Muscle layer of duodenum (tissue), 2 donors: ENCODE measurements at regions not wholly inside any gene's neighbourhood (a gene's known extent, or its start where the extent isn't known, plus 50 kb on each side); places are given as distances from the start of the nearest gene placed in this dataset.

Source experiments
- H3K27ac ChIP-seq: one replicate; pipeline ENCODE4 v1.7.0; 2013; ENCODE audit warnings: mild to moderate bottlenecking, low read length
- H3K27me3 ChIP-seq: one replicate; pipeline ENCODE4 v1.7.0; 2013; ENCODE audit warnings: low read depth, mild to moderate bottlenecking, control low read depth, low read length
- H3K36me3 ChIP-seq, 2 donors: one replicate each; pipeline ENCODE4 v1.7.0; 2013; ENCODE audit warnings: low read length in 2 of 2, control low read depth in 1 of 2, mild to moderate bottlenecking in 1 of 2; ENCODE audit not compliant: insufficient read depth in 2 of 2, control insufficient read depth in 1 of 2
- H3K4me1 ChIP-seq, 2 donors: one replicate each; pipeline ENCODE4 v1.7.0; 2013; ENCODE audit warnings: low read length in 2 of 2, mild to moderate bottlenecking in 2 of 2, control low read depth in 1 of 2, moderate library complexity in 1 of 2; ENCODE audit not compliant: insufficient read depth in 2 of 2, control insufficient read depth in 1 of 2
- H3K4me3 ChIP-seq, 2 donors: one replicate each; pipeline ENCODE4 v1.7.0; 2013; ENCODE audit warnings: low read length in 2 of 2, low read depth in 1 of 2, mild to moderate bottlenecking in 1 of 2
- H3K9me3 ChIP-seq, 2 donors: one replicate each; pipeline ENCODE4 v1.7.0; 2013; ENCODE audit warnings: low read length in 2 of 2, control low read depth in 1 of 2, mild to moderate bottlenecking in 1 of 2; ENCODE audit not compliant: control insufficient read depth in 1 of 2
- donor health status: healthy.

GRCh38 chr10:31604646-31605170, 285.7 kb downstream of the ZEB1 start:
- Histone ChIP-seq H3K27ac (no peak overlapping the region), H3K36me3 (no peaks in the 10 kb centered on the region), H3K27me3 (no peaks in the 10 kb centered on the region), H3K9me3 (no peaks in the 10 kb centered on the region), H3K4me3 (no peak overlapping the region), H3K4me1 (peaks cover 0 to 24% of the 10 kb centered on the region in 2 donors)

GRCh38 chr10:31604096-31604495, 285.1 kb downstream of the ZEB1 start:
- Histone ChIP-seq H3K4me3 (peak overlapping the region; percentile 61 to 71), H3K27ac (peak overlapping the region; percentile 42)

GRCh38 chr10:31603235-31604087, 284.4 kb downstream of the ZEB1 start:
- Histone ChIP-seq H3K36me3 (no peaks in the 10 kb centered on the region), H3K9me3 (no peaks in the 10 kb centered on the region), H3K27ac (peak overlapping the region; percentile 86), H3K27me3 (no peaks in the 10 kb centered on the region), H3K4me1 (peaks cover 0 to 24% of the 10 kb centered on the region in 2 donors), H3K4me3 (peak overlapping the region; percentile 61 to 71)

More at GRCh38 chr10:31604096-31604495, 285.1 kb downstream of the ZEB1 start:
- no peaks in the 10 kb centered on the region for H3K9me3 ChIP-seq
- no peaks in the 10 kb centered on the region for H3K36me3 ChIP-seq
- H3K27me3 ChIP-seq: no peaks in the 10 kb centered on the region
- H3K4me1 ChIP-seq: peaks cover 0 to 24% of the 10 kb centered on the region in 2 donors

- peaks cover 0 to 24% of the 10 kb centered on the region in 2 donors for H3K4me1 ChIP-seq
These were observed 283.7 kb downstream of the ZEB1 start for GRCh38 chr10:31602541-31603234.

GRCh38 chr10:31601136-31601535, 282.1 kb downstream of the ZEB1 start:
- no peaks in the 10 kb centered on the region for H3K9me3 ChIP-seq
- H3K4me1 ChIP-seq: peaks cover 0 to 14% of the 10 kb centered on the region in 2 donors
- H3K27me3 ChIP-seq: no peaks in the 10 kb centered on the region
- no peak overlapping the region for H3K27ac ChIP-seq
- no peaks in the 10 kb centered on the region for H3K36me3 ChIP-seq
- H3K4me3 ChIP-seq: no peak overlapping the region

More at GRCh38 chr10:31602541-31603234, 283.7 kb downstream of the ZEB1 start:
- H3K27me3 ChIP-seq: no peaks in the 10 kb centered on the region
- peak overlapping the region; percentile 61 to 71 for H3K4me3 ChIP-seq
- H3K36me3 ChIP-seq: no peaks in the 10 kb centered on the region
- no peaks in the 10 kb centered on the region for H3K9me3 ChIP-seq
- peak overlapping the region; percentile 86 for H3K27ac ChIP-seq

DNA sequence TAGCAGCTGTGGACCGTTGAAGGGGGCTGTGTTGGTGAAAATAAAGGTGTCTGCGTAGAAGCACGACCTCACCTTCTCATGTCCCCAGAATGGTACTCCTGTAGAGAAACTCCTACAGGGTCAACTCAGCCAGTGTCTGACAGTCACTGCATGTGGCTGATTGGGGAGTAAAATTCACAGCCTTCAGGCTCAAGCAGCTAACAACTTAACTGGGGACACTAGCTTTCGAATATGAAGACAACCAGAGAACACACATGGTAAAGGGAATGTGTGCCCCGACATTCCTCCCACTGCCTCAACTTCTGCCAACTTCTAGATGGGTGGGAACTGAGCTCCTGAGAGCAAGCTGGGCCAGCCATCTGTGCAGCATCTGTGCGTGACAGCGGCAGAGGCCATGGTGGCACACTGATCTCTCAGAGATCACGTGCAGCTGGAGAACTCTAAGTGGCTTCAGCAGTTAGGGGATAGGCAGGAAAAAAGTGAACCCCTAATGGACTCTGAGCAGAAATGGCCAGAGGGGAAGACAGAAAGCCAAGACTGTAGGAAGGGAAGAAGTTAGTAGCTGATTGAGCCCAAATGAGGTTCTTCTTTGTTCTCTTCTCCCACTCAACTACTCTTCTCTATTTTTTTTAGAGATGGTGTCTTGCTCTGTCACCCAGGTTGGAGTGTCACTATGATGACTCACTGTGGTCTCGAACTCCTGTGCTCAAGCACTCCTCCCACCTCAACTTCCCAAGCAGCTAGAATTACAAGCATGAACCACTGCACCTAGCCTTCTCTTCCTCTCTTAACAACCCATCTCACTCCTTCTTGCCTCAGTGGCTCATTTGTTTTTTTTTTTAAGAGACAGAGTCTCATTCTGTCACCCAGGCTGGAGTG, 280.8 kb downstream of the ZEB1 start:
- H3K27ac ChIP-seq: no peak overlapping the region
- no peaks in the 10 kb centered on the region for H3K9me3 ChIP-seq
- H3K27me3 ChIP-seq: no peaks in the 10 kb centered on the region
- H3K36me3 ChIP-seq: no peaks in the 10 kb centered on the region
- H3K4me3 ChIP-seq: no peak overlapping the region
- H3K4me1 ChIP-seq: peaks cover 0 to 11% of the 10 kb centered on the region in 2 donors

DNA sequence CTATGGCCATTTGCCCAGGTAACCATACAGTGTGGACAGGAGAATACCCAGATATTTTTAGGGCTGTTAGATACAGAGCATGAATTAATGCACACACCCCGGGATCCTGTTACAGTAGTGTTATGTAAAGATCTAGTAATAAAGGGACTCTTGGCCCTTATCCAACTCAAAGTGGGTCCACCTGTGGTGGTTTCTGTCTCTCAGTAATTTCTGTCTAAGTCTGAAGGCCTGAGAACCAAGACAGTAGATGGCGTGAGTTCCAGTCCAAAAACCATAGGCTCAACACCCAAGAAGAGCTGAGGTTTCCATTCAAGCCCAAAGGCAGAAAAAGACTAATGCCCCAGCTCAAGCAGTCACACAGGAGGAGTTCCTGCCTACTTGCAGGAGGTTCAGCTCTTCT, 277.7 kb downstream of the ZEB1 start:
- no peak overlapping the region for H3K4me3 ChIP-seq
- H3K27me3 ChIP-seq: no peaks in the 10 kb centered on the region
- no peaks in the 10 kb centered on the region for H3K4me1 ChIP-seq

GRCh38 chr10:31595992-31596391, 277.0 kb downstream of the ZEB1 start:
- H3K36me3 ChIP-seq: no peaks in the 10 kb centered on the region
- no peaks in the 10 kb centered on the region for H3K4me1 ChIP-seq
- no peak overlapping the region for H3K4me3 ChIP-seq
- no peaks in the 10 kb centered on the region for H3K9me3 ChIP-seq
- H3K27me3 ChIP-seq: no peaks in the 10 kb centered on the region
- no peak overlapping the region for H3K27ac ChIP-seq

More for the DNA sequence above, 277.7 kb downstream of the ZEB1 start:
- no peaks in the 10 kb centered on the region for H3K36me3 ChIP-seq
- H3K9me3 ChIP-seq: no peaks in the 10 kb centered on the region
- H3K27ac ChIP-seq: no peak overlapping the region

- no peak overlapping the region for H3K27ac ChIP-seq
- no peaks in the 10 kb centered on the region for H3K4me1 ChIP-seq
- H3K27me3 ChIP-seq: no peaks in the 10 kb centered on the region
- no peak overlapping the region for H3K4me3 ChIP-seq
- no peaks in the 10 kb centered on the region for H3K36me3 ChIP-seq
- H3K9me3 ChIP-seq: no peaks in the 10 kb centered on the region
These were observed 275.4 kb downstream of the ZEB1 start for GRCh38 chr10:31594347-31594873.

- Histone ChIP-seq H3K27ac (no peak overlapping the region), H3K9me3 (no peaks in the 10 kb centered on the region), H3K27me3 (no peaks in the 10 kb centered on the region), H3K4me1 (no peaks in the 10 kb centered on the region), H3K4me3 (no peak overlapping the region), H3K36me3 (no peaks in the 10 kb centered on the region)
These were observed 274.1 kb downstream of the ZEB1 start for GRCh38 chr10:31593124-31593523.
